Mesendoderm (in vitro differentiated cells): ENCODE measurements at regions not wholly inside any gene's neighbourhood (a gene's known extent, or its start where the extent isn't known, plus 50 kb on each side); places are given as distances from the start of the nearest gene placed in this dataset.
A peak's percentile ranks its signal among the peaks of the same experiment; 100 is the strongest.

ENCODE experiments used
- DNase-seq: peaks from one replicate; pipeline ENCODE4 v3.0.0; 2013
- H2AK5ac ChIP-seq: 2 replicates; pipeline ENCODE4 v1.6.1; 2013; ENCODE audit warnings: low read length, inconsistent platforms
- H2BK120ac ChIP-seq: 2 replicates; pipeline ENCODE4 v1.6.1; 2013; ENCODE audit warnings: low read depth, mild to moderate bottlenecking, low read length, moderate library complexity, mixed read lengths
- H2BK15ac ChIP-seq: replicated peaks from 2 replicates; pipeline ENCODE4 v1.6.1; 2013; ENCODE audit warnings: low read depth, mild to moderate bottlenecking, moderate library complexity
- H2BK5ac ChIP-seq: 2 replicates; pipeline ENCODE4 v1.6.1; 2013; ENCODE audit warnings: low read length, inconsistent platforms
- H3K18ac ChIP-seq: 2 replicates; pipeline ENCODE4 v1.6.1; 2013; ENCODE audit warnings: mild to moderate bottlenecking, low read length, mixed read lengths
- H3K23ac ChIP-seq: one replicate; pipeline ENCODE4 v1.6.1; 2013; ENCODE audit warnings: low read length
- H3K27ac ChIP-seq: 2 replicates; pipeline ENCODE4 v1.5.1; 2013; ENCODE audit warnings: low read depth, mild to moderate bottlenecking, inconsistent platforms, low read length, moderate library complexity
- H3K27me3 ChIP-seq: 2 replicates; pipeline ENCODE4 v1.6.1; 2013; ENCODE audit warnings: low read length, control low read depth, mild to moderate bottlenecking, inconsistent platforms; ENCODE audit not compliant: insufficient read depth, poor library complexity
- H3K36me3 ChIP-seq: 2 replicates; pipeline ENCODE4 v1.6.1; 2013; ENCODE audit warnings: low read length, inconsistent platforms; ENCODE audit not compliant: control insufficient read depth, insufficient read depth
- H3K4ac ChIP-seq: one replicate; pipeline ENCODE4 v1.6.1; 2013; ENCODE audit warnings: low read depth, mild to moderate bottlenecking, low read length, moderate library complexity
- H3K4me1 ChIP-seq: 2 replicates; pipeline ENCODE4 v1.6.1; 2013; ENCODE audit warnings: low read depth, low read length, inconsistent platforms; ENCODE audit not compliant: control insufficient read depth
- H3K4me2 ChIP-seq: 2 replicates; pipeline ENCODE4 v1.6.1; 2013; ENCODE audit warnings: low read length
- H3K4me3 ChIP-seq: 2 replicates; pipeline ENCODE4 v1.5.1; 2013; ENCODE audit warnings: mild to moderate bottlenecking, low read length
- H3K56ac ChIP-seq: one replicate; pipeline ENCODE4 v1.6.1; 2013; ENCODE audit warnings: low read length
- H3K79me1 ChIP-seq: 2 replicates; pipeline ENCODE4 v1.6.1; 2013; ENCODE audit warnings: low read length, inconsistent platforms
- H3K79me2 ChIP-seq: 2 replicates; pipeline ENCODE4 v1.6.1; 2013; ENCODE audit warnings: mild to moderate bottlenecking, low read length; ENCODE audit not compliant: control insufficient read depth, insufficient read depth
- H3K9ac ChIP-seq: 2 replicates; pipeline ENCODE4 v1.6.1; 2013; ENCODE audit warnings: low read length, inconsistent platforms
- H4K5ac ChIP-seq: one replicate; pipeline ENCODE4 v1.6.1; 2013; ENCODE audit warnings: low read length
- H4K8ac ChIP-seq: one replicate; pipeline ENCODE4 v1.6.1; 2013; ENCODE audit warnings: low read depth, mild to moderate bottlenecking, control low read depth, low read length, moderate library complexity
- WGBS: extraction: QIAGEN DNeasy Blood & Tissue Kit; methylation state at CpG from one replicate; pipeline ENCODE4 v1.1.7; 2013; ENCODE audit warnings: low lambda C conversion rate, missing lambda C conversion rate; ENCODE audit not compliant: insufficient coverage; ENCODE audit errors: extremely low coverage; 5-methylcytosine and 5-hydroxymethylcytosine counted together

GRCh38 chr14:98960617-98961013, 311.4 kb downstream of the BCL11B start:
- no peak for DNase-seq
- H2BK120ac ChIP-seq: no peak overlapping the region
- WGBS: no CpG with 5 or more reads among the region's 7 CpGs
- H2BK5ac ChIP-seq: no peak overlapping the region
- H3K4me3 ChIP-seq: no peak overlapping the region
- no peaks in the 10 kb centered on the region for H3K36me3 ChIP-seq
- H3K27me3 ChIP-seq: no peaks in the 10 kb centered on the region
- no peaks in the 10 kb centered on the region for H3K79me2 ChIP-seq
- no peak overlapping the region for H3K27ac ChIP-seq
- no peak overlapping the region for H3K9ac ChIP-seq
- no peaks in the 10 kb centered on the region for H3K79me1 ChIP-seq
- no peak overlapping the region for H3K56ac ChIP-seq
- no peak overlapping the region for H2AK5ac ChIP-seq
- no peak overlapping the region for H3K4me2 ChIP-seq
- H4K8ac ChIP-seq: no peak overlapping the region
- H2BK15ac ChIP-seq: no peak overlapping the region
- H3K4ac ChIP-seq: no peak overlapping the region
- no peak overlapping the region for H3K18ac ChIP-seq
- no peak overlapping the region for H4K5ac ChIP-seq
- H3K23ac ChIP-seq: no peak overlapping the region
- no peaks in the 10 kb centered on the region for H3K4me1 ChIP-seq

- Histone ChIP-seq H2BK15ac (no peak overlapping the region), H3K4me1 (no peaks in the 10 kb centered on the region), H3K79me1 (no peaks in the 10 kb centered on the region), H3K18ac (no peak overlapping the region), H2BK120ac (no peak overlapping the region), H3K79me2 (no peaks in the 10 kb centered on the region), H3K4me2 (no peak overlapping the region), H3K56ac (no peak overlapping the region), H3K36me3 (no peaks in the 10 kb centered on the region), H2AK5ac (no peak overlapping the region), H3K4ac (no peak overlapping the region), H3K27ac (no peak overlapping the region), H4K8ac (no peak overlapping the region), H4K5ac (no peak overlapping the region), H3K27me3 (no peaks in the 10 kb centered on the region), H2BK5ac (no peak overlapping the region), H3K23ac (no peak overlapping the region), H3K4me3 (no peak overlapping the region), H3K9ac (no peak overlapping the region)
- WGBS: no CpG with 5 or more reads among the region's 4 CpGs
- DNase-seq: no peak
These were observed 310.8 kb downstream of the BCL11B start for GRCh38 chr14:98961191-98961590.

DNA sequence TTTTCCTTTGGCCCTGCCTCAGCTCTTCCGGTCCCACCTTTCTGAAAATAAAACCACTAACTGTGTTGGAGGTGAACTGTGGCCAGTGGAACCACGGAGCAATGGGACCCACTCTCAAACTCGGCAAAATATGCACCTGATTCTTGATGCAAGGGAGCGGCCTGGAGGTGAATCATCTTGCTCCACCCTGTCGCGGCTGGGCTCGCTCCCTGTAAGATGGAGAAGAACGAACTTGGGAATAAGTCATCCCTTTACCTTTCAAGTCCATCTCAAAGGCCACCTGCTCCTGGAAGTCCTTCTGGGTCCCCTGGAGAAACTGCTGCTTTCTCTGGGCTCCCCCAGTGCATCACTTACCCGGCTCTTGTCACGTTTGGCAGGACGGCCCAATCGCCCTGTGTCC, 309.9 kb downstream of the BCL11B start:
- no CpG with 5 or more reads among the region's 12 CpGs for WGBS
- no peak overlapping the region for H2BK15ac ChIP-seq
- H4K8ac ChIP-seq: no peak overlapping the region
- H3K4me3 ChIP-seq: no peak overlapping the region
- H3K79me2 ChIP-seq: no peaks in the 10 kb centered on the region
- no peaks in the 10 kb centered on the region for H3K4me1 ChIP-seq
- no peak overlapping the region for H2BK120ac ChIP-seq
- H3K36me3 ChIP-seq: no peaks in the 10 kb centered on the region
- H2BK5ac ChIP-seq: no peak overlapping the region
- H3K23ac ChIP-seq: no peak overlapping the region
- H4K5ac ChIP-seq: no peak overlapping the region
- H3K27me3 ChIP-seq: no peaks in the 10 kb centered on the region
- H3K56ac ChIP-seq: no peak overlapping the region
- no peak overlapping the region for H3K4me2 ChIP-seq
- H3K79me1 ChIP-seq: no peaks in the 10 kb centered on the region
- H3K18ac ChIP-seq: no peak overlapping the region
- no peak overlapping the region for H3K9ac ChIP-seq
- no peak overlapping the region for H3K4ac ChIP-seq
- DNase-seq: no peak
- H2AK5ac ChIP-seq: no peak overlapping the region
- H3K27ac ChIP-seq: no peak overlapping the region

DNA sequence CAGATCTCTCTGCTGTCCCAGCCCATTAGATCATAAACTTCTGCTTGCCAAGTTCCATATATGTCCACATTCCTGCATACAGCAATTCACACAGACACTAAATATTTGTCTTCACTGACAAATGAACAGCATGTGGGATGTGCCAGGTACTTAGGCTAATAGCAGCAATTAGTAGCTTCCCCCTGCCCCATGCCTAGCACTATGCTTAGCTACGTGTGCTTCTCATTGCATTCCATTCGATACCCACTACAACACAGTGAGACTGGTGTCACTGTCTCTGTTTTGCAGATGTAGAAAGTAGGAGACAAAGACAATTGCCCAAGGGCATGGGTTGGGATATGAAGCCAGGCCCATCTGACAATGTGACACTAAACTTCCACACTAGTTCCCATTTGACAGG, 308.4 kb downstream of the BCL11B start:
- no peak overlapping the region for H3K4me2 ChIP-seq
- H3K36me3 ChIP-seq: no peaks in the 10 kb centered on the region
- H2BK120ac ChIP-seq: no peak overlapping the region
- WGBS: no CpG with 5 or more reads among the region's 2 CpGs
- H2BK15ac ChIP-seq: no peak overlapping the region
- no peak overlapping the region for H3K4ac ChIP-seq
- H3K79me1 ChIP-seq: no peaks in the 10 kb centered on the region
- H3K18ac ChIP-seq: no peak overlapping the region
- no peak overlapping the region for H3K9ac ChIP-seq
- H3K4me3 ChIP-seq: no peak overlapping the region
- no peak overlapping the region for H3K23ac ChIP-seq
- no peak overlapping the region for H3K56ac ChIP-seq
- H2BK5ac ChIP-seq: no peak overlapping the region
- no peak overlapping the region for H2AK5ac ChIP-seq
- no peak overlapping the region for H4K5ac ChIP-seq
- no peaks in the 10 kb centered on the region for H3K79me2 ChIP-seq
- no peak overlapping the region for H4K8ac ChIP-seq
- H3K27ac ChIP-seq: no peak overlapping the region
- no peaks in the 10 kb centered on the region for H3K4me1 ChIP-seq
- no peaks in the 10 kb centered on the region for H3K27me3 ChIP-seq
- peak; percentile 28 for DNase-seq

- no peaks in the 10 kb centered on the region for H3K27me3 ChIP-seq
- no peak overlapping the region for H3K56ac ChIP-seq
- H3K27ac ChIP-seq: no peak overlapping the region
- no peak overlapping the region for H2AK5ac ChIP-seq
- no peak overlapping the region for H2BK15ac ChIP-seq
- H3K4me2 ChIP-seq: no peak overlapping the region
- no peak overlapping the region for H2BK120ac ChIP-seq
- H3K4me3 ChIP-seq: no peak overlapping the region
- H3K18ac ChIP-seq: no peak overlapping the region
- no peak for DNase-seq
- no peak overlapping the region for H3K9ac ChIP-seq
- H2BK5ac ChIP-seq: no peak overlapping the region
- H4K8ac ChIP-seq: no peak overlapping the region
- no peak overlapping the region for H4K5ac ChIP-seq
- H3K79me2 ChIP-seq: no peaks in the 10 kb centered on the region
- whole genome bisulfite sequencing: no CpG with 5 or more reads among the region's 7 CpGs
- H3K79me1 ChIP-seq: no peaks in the 10 kb centered on the region
- H3K36me3 ChIP-seq: no peaks in the 10 kb centered on the region
- no peak overlapping the region for H3K4ac ChIP-seq
- no peaks in the 10 kb centered on the region for H3K4me1 ChIP-seq
- no peak overlapping the region for H3K23ac ChIP-seq
These were observed 307.8 kb downstream of the BCL11B start for GRCh38 chr14:98964171-98964570.

DNA sequence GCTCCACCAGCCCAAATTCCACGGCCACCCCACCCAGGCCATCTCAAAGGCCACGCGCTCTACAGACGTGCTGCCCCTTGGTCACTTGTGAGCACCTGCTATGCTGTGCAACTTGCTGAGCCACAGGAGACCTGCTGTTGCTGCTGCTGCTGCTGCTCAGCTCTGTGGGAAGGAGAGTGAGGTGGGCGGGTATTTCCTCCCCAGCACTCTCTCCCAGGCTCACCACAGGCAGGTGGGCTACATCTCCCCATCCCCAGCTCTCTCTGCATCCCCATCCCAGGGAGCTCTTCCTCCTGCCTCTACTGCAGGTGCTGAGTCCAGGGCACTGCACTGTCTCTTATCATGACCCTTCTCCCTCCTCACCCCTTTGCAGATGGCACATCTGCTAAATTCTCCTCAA, 306.9 kb downstream of the BCL11B start:
- no peak overlapping the region for H4K5ac ChIP-seq
- WGBS: no CpG with 5 or more reads among the region's 5 CpGs
- H3K9ac ChIP-seq: no peak overlapping the region
- H3K79me1 ChIP-seq: no peaks in the 10 kb centered on the region
- H3K18ac ChIP-seq: no peak overlapping the region
- H3K79me2 ChIP-seq: no peaks in the 10 kb centered on the region
- DNase-seq: no peak
- H2BK15ac ChIP-seq: no peak overlapping the region
- no peak overlapping the region for H3K4me2 ChIP-seq
- no peak overlapping the region for H3K23ac ChIP-seq
- H2BK120ac ChIP-seq: no peak overlapping the region
- no peak overlapping the region for H3K56ac ChIP-seq
- H4K8ac ChIP-seq: no peak overlapping the region
- H2AK5ac ChIP-seq: no peak overlapping the region
- no peaks in the 10 kb centered on the region for H3K4me1 ChIP-seq
- no peak overlapping the region for H2BK5ac ChIP-seq
- no peaks in the 10 kb centered on the region for H3K36me3 ChIP-seq
- H3K4ac ChIP-seq: no peak overlapping the region
- no peak overlapping the region for H3K4me3 ChIP-seq
- H3K27me3 ChIP-seq: no peaks in the 10 kb centered on the region
- H3K27ac ChIP-seq: no peak overlapping the region
